ENCODE measurements at regions not wholly inside any gene's neighbourhood (a gene's known extent, or its start where the extent isn't known, plus 50 kb on each side); places are given as distances from the start of the nearest gene placed in this dataset.

GRCh38 chr1:82587371-82587770, 786.6 kb downstream of the ADGRL2 start:
- no peaks in the 10 kb centered on the region for H3K4me1 ChIP-seq
- no peaks in the 10 kb centered on the region for H3K27me3 ChIP-seq (ENCODE audit: low read depth)
- H3K4me3 ChIP-seq = no peak overlapping the region
- H3K9me3 ChIP-seq = 0 out of 2 replicates have a peak, but pooled peaks cover 3% of the 10 kb centered on the region
- in situ Hi-C loops (cut with MboI; ENCODE audit: low sequenced_read_pairs) = no loop called here
- no peak for DNase-seq (ENCODE audit: low spot score in 2 of 2)
- H3K36me3 ChIP-seq (replicated peaks) = no peaks in the 10 kb centered on the region

DNA sequence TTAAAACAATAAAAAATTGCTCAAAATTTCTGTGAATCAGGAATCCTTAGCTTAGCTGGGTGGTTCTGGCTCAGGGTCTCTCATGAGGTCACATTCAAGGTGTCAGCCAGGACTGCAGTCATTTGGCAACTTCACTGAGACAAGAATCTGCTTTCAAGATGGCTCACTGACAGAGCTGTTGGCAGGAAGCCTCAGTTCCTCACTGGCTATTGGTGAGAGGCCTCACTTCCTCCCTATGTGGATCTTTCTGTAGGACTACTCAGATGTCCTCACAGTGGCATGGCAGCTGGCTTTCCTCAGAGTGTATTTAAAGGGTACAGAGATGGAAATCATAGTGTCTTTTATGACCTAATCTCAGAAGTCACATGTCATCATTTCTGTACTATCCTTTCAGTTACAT, 785.7 kb downstream of the ADGRL2 start:
- Histone ChIP-seq H3K36me3 (replicated peaks) (no peaks in the 10 kb centered on the region), H3K27me3 (ENCODE audit: low read depth) (no peaks in the 10 kb centered on the region), H3K9me3 (0 out of 2 replicates have a peak, but pooled peaks cover 3% of the 10 kb centered on the region), H3K4me3 (no peak overlapping the region), H3K4me1 (no peaks in the 10 kb centered on the region)
- in situ Hi-C loops (cut with MboI; ENCODE audit: low sequenced_read_pairs) = no loop called here
- DNase-seq (ENCODE audit: low spot score in 2 of 2) = no peak

GRCh38 chr1:82582347-82582746, 781.6 kb downstream of the ADGRL2 start:
- Histone ChIP-seq H3K36me3 (replicated peaks) (no peaks in the 10 kb centered on the region), H3K27me3 (ENCODE audit: low read depth) (no peaks in the 10 kb centered on the region), H3K4me3 (no peak overlapping the region), H3K4me1 (no peaks in the 10 kb centered on the region), H3K9me3 (no peaks in the 10 kb centered on the region)
- in situ Hi-C loops (cut with MboI; ENCODE audit: low sequenced_read_pairs) = no loop called here
- no peak for DNase-seq (ENCODE audit: low spot score in 2 of 2)

DNA sequence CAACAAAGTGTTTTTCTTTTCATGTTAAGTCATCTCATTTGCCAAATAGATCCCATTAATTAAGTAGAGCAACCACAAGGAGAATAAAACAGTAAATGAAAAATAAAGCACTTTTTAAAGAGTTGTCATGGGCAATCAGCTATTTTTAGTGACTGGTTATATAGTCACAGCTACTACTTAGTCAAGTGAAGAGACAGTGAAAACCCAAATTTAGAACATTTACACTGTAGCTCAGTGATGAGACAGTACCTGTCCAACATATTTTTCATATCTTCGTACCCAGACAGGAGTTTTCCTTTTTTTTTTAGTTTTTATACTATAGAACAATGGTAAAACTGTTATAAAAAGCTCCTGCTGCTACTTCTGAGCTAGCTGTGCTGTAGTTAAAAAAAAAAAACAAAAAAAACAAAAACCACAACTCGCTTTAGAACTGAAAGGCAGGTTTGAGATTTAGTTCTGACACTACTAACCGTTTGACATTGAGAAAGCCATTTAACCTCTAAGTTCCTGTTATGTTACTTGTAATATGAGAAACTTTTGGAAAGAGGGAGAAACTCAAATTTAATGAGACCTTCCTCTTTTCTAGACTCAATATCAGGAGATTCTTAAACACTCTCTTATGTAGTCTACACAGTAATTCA, 777.5 kb downstream of the ADGRL2 start:
- H3K36me3 ChIP-seq (replicated peaks) = no peaks in the 10 kb centered on the region
- no peaks in the 10 kb centered on the region for H3K27me3 ChIP-seq (ENCODE audit: low read depth)
- no peak for DNase-seq (ENCODE audit: low spot score in 2 of 2)
- H3K4me1 ChIP-seq = no peaks in the 10 kb centered on the region
- H3K9me3 ChIP-seq = no peaks in the 10 kb centered on the region
- no peak overlapping the region for H3K4me3 ChIP-seq
- in situ Hi-C loops (cut with MboI; ENCODE audit: low sequenced_read_pairs) = no loop called here

GRCh38 chr1:82567348-82567747, 766.6 kb downstream of the ADGRL2 start:
- Histone ChIP-seq H3K27me3 (ENCODE audit: low read depth) (peaks cover 23% of the 10 kb centered on the region), H3K36me3 (replicated peaks) (no peaks in the 10 kb centered on the region), H3K4me1 (peaks cover 5% of the 10 kb centered on the region), H3K9me3 (no peaks in the 10 kb centered on the region; the same call in 1 of the 2 replicates), H3K4me3 (no peak overlapping the region)
- no peak for DNase-seq (ENCODE audit: low spot score in 2 of 2)
- in situ Hi-C loops (cut with MboI; ENCODE audit: low sequenced_read_pairs) = no loop called here

GRCh38 chr1:82565546-82565945, 764.8 kb downstream of the ADGRL2 start:
- Histone ChIP-seq H3K36me3 (replicated peaks) (no peaks in the 10 kb centered on the region), H3K4me3 (no peak overlapping the region), H3K4me1 (peaks cover 9% of the 10 kb centered on the region), H3K9me3 (no peaks in the 10 kb centered on the region; the same call in 1 of the 2 replicates), H3K27me3 (ENCODE audit: low read depth) (peaks cover 37% of the 10 kb centered on the region)
- in situ Hi-C loops (cut with MboI; ENCODE audit: low sequenced_read_pairs) = no loop called here
- DNase-seq (ENCODE audit: low spot score in 2 of 2) = no peak

GRCh38 chr1:82565146-82565545, 764.4 kb downstream of the ADGRL2 start:
- in situ Hi-C loops (cut with MboI; ENCODE audit: low sequenced_read_pairs) = no loop called here
- no peak overlapping the region for H3K4me3 ChIP-seq
- no peak for DNase-seq (ENCODE audit: low spot score in 2 of 2)
- H3K27me3 ChIP-seq (ENCODE audit: low read depth) = peaks cover 41% of the 10 kb centered on the region
- no peaks in the 10 kb centered on the region for H3K36me3 ChIP-seq (replicated peaks)
- peaks cover 9% of the 10 kb centered on the region for H3K4me1 ChIP-seq
- H3K9me3 ChIP-seq = no peaks in the 10 kb centered on the region

GRCh38 chr1:82564333-82564732, 763.6 kb downstream of the ADGRL2 start:
- Histone ChIP-seq H3K4me3 (no peak overlapping the region), H3K27me3 (ENCODE audit: low read depth) (peaks cover 47% of the 10 kb centered on the region), H3K4me1 (peaks cover 9% of the 10 kb centered on the region), H3K36me3 (replicated peaks) (no peaks in the 10 kb centered on the region), H3K9me3 (no peaks in the 10 kb centered on the region)
- no peak for DNase-seq (ENCODE audit: low spot score in 2 of 2)
- in situ Hi-C loops (cut with MboI; ENCODE audit: low sequenced_read_pairs) = no loop called here

- Histone ChIP-seq H3K9me3 (no peaks in the 10 kb centered on the region), H3K27me3 (ENCODE audit: low read depth) (peaks cover 47% of the 10 kb centered on the region), H3K36me3 (replicated peaks) (no peaks in the 10 kb centered on the region), H3K4me1 (peaks cover 9% of the 10 kb centered on the region), H3K4me3 (no peak overlapping the region)
- in situ Hi-C loops (cut with MboI; ENCODE audit: low sequenced_read_pairs) = no loop called here
- DNase-seq (ENCODE audit: low spot score in 2 of 2) = peak; percentile 45 to 89
Measured at GRCh38 chr1:82562448-82562847, 761.7 kb downstream of the ADGRL2 start.

- Histone ChIP-seq H3K4me1 (peaks cover 9% of the 10 kb centered on the region), H3K27me3 (ENCODE audit: low read depth) (peaks cover 37% of the 10 kb centered on the region), H3K9me3 (no peaks in the 10 kb centered on the region), H3K36me3 (replicated peaks) (no peaks in the 10 kb centered on the region), H3K4me3 (no peak overlapping the region)
- DNase-seq (ENCODE audit: low spot score in 2 of 2) = no peak
- in situ Hi-C loops (cut with MboI; ENCODE audit: low sequenced_read_pairs) = no loop called here
Measured at GRCh38 chr1:82560566-82560965, 759.8 kb downstream of the ADGRL2 start.

DNA sequence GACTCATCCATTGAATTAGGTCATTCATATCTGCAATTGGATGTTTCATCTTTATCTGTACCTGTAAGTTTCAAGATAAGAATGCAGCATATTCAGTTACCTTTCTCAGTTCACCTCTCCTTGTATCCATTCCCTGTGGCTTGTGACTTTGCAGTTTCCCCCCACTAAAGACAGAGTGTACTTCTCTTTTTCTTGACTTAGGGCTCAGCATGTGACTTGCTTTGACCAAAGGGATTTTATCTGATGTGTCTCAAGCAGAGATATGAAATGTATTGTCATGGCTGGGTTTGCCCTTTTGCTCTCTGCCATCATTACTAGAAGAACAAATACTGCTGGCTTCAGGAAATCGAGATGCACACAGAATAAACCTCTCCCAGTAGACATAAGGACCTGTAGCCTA, 754.8 kb downstream of the ADGRL2 start:
- no peaks in the 10 kb centered on the region for H3K4me1 ChIP-seq
- no peak for DNase-seq (ENCODE audit: low spot score in 2 of 2)
- H3K4me3 ChIP-seq = no peak overlapping the region
- no peaks in the 10 kb centered on the region for H3K36me3 ChIP-seq (replicated peaks)
- in situ Hi-C loops (cut with MboI; ENCODE audit: low sequenced_read_pairs) = no loop called here
- H3K27me3 ChIP-seq (ENCODE audit: low read depth) = peaks cover 10% of the 10 kb centered on the region
- no peaks in the 10 kb centered on the region for H3K9me3 ChIP-seq

- no peak overlapping the region for H3K4me3 ChIP-seq
- DNase-seq (ENCODE audit: low spot score in 2 of 2) = no peak
- no peaks in the 10 kb centered on the region for H3K4me1 ChIP-seq
- in situ Hi-C loops (cut with MboI; ENCODE audit: low sequenced_read_pairs) = no loop called here
- H3K27me3 ChIP-seq (ENCODE audit: low read depth) = no peaks in the 10 kb centered on the region
- no peaks in the 10 kb centered on the region for H3K9me3 ChIP-seq
- H3K36me3 ChIP-seq (replicated peaks) = no peaks in the 10 kb centered on the region
Measured at GRCh38 chr1:82549841-82550240, 749.1 kb downstream of the ADGRL2 start.

DNA sequence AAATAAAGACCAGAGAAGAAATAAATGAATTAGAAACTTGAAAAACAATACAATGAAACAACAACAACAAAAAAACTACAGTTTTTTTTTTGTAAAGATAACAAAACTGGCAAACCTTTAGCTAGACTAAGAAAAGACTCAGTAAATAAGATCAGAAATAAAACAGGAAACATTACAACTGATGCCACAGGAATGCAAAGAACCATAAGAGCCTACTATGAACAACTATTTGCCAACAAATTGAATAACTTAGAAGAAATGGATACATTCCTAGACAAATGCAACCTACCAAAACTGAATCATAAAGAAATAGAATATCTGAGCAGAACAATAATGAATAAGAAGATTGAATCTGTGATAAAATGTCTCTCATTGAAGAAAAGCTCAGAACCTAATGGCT, 742.0 kb downstream of the ADGRL2 start:
- Histone ChIP-seq H3K4me3 (no peak overlapping the region), H3K9me3 (no peaks in the 10 kb centered on the region)
- DNase-seq (ENCODE audit: low spot score in 2 of 2) = no peak

DNA sequence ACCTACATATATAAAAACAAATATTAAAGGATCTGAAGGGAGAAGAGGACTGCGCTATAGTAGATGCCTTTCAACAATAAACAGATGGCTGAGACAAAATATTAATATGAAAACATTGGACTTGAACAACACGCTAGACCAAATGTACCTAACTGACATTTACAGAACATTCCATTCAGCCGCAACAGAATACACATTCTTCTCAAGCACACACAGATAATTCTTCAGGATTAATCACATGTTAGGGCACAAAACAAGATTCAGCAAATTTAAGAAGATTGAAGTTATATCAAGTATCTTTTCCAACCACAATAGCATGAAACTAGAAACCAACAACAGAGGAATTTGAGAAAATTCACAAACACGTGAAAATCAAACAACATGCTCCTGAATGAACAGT, 741.4 kb downstream of the ADGRL2 start:
- Histone ChIP-seq H3K4me3 (no peak overlapping the region), H3K36me3 (replicated peaks) (no peaks in the 10 kb centered on the region), H3K27me3 (ENCODE audit: low read depth) (no peaks in the 10 kb centered on the region), H3K4me1 (no peaks in the 10 kb centered on the region), H3K9me3 (no peaks in the 10 kb centered on the region)
- in situ Hi-C loops (cut with MboI; ENCODE audit: low sequenced_read_pairs) = no loop called here
- no peak for DNase-seq (ENCODE audit: low spot score in 2 of 2)

More for the DNA sequence above, 742.0 kb downstream of the ADGRL2 start:
- Histone ChIP-seq H3K4me1 (no peaks in the 10 kb centered on the region), H3K36me3 (replicated peaks) (no peaks in the 10 kb centered on the region), H3K27me3 (ENCODE audit: low read depth) (no peaks in the 10 kb centered on the region)
- in situ Hi-C loops (cut with MboI; ENCODE audit: low sequenced_read_pairs) = no loop called here

- no peaks in the 10 kb centered on the region for H3K9me3 ChIP-seq
- no peak for DNase-seq (ENCODE audit: low spot score in 2 of 2)
- no peaks in the 10 kb centered on the region for H3K27me3 ChIP-seq (ENCODE audit: low read depth)
- no peaks in the 10 kb centered on the region for H3K4me1 ChIP-seq
- in situ Hi-C loops (cut with MboI; ENCODE audit: low sequenced_read_pairs) = no loop called here
- no peak overlapping the region for H3K4me3 ChIP-seq
- H3K36me3 ChIP-seq (replicated peaks) = no peaks in the 10 kb centered on the region
Measured at GRCh38 chr1:82540006-82540405, 739.3 kb downstream of the ADGRL2 start.
